Adrenal gland (tissue), 5 donors: ENCODE measurements at regions not wholly inside any gene's neighbourhood (a gene's known extent, or its start where the extent isn't known, plus 50 kb on each side); places are given as distances from the start of the nearest gene placed in this dataset.

Source experiments
- POLR2A ChIP-seq, 2 donors: fragments of 450-650 bp; IDR thresholded peaks; one replicate each; pipeline ENCODE4 v1.6.1; 2017; ENCODE audit warnings: antibody characterized with exemption in 2 of 2, mild to moderate bottlenecking in 2 of 2, moderate library complexity in 1 of 2
- TF ChIP-seq, protein P1 (sequence below), 6 experiments: fragments of 450-650 bp in 4 of 6; fragments of 200-600 bp in 2 of 6; sonication (generic) in 1 of 6; IDR thresholded peaks; 1 replicate in 5 of 6; 2 replicates in 1 of 6; pipeline versions ENCODE4 v1.5.1 to v1.8.0; 2016 to 2021; ENCODE audit warnings: antibody characterized with exemption in 6 of 6, mild to moderate bottlenecking in 2 of 6, moderate library complexity in 1 of 6
- donor health status: DM: no; HTN: no; CAD: no.

DNA sequence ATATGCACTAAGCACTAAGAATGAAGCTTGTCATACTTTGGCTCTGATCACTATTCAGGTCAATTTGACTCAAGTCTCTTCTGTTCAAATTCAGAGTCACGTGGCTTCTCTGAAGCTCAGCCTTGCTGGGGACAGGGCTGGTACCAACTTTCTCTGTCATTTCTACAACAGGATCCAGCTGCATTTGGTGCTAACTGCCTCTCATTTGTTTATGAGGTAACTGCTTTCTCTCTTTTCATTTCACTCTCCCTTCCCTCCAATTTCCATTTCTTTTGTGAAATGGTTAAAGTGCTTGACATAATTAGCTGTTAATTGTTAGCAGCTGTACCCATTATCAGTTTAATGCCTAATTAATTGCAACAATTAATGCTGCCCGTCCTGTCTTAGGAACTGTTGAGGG, 259.7 kb upstream of the PLET1 start:
- TF ChIP-seq, protein P1, sequence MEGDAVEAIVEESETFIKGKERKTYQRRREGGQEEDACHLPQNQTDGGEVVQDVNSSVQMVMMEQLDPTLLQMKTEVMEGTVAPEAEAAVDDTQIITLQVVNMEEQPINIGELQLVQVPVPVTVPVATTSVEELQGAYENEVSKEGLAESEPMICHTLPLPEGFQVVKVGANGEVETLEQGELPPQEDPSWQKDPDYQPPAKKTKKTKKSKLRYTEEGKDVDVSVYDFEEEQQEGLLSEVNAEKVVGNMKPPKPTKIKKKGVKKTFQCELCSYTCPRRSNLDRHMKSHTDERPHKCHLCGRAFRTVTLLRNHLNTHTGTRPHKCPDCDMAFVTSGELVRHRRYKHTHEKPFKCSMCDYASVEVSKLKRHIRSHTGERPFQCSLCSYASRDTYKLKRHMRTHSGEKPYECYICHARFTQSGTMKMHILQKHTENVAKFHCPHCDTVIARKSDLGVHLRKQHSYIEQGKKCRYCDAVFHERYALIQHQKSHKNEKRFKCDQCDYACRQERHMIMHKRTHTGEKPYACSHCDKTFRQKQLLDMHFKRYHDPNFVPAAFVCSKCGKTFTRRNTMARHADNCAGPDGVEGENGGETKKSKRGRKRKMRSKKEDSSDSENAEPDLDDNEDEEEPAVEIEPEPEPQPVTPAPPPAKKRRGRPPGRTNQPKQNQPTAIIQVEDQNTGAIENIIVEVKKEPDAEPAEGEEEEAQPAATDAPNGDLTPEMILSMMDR (IDR thresholded peaks at IDR 0.05), result no peak
- TF ChIP-seq POLR2A (IDR thresholded peaks at IDR 0.05), result no peak
